ENCODE measurements at regions not wholly inside any gene's neighbourhood (a gene's known extent, or its start where the extent isn't known, plus 50 kb on each side); places are given as distances from the start of the nearest gene placed in this dataset.

- no peak overlapping the region for H3K27ac ChIP-seq (replicated peaks)
- no peak overlapping the region for H3K4me3 ChIP-seq (replicated peaks; ENCODE audit: insufficient read depth, low read length)
- TF ChIP-seq POLR2AphosphoS5 (IDR thresholded peaks at IDR 0.05; ENCODE audit: low read depth): no peak
- no peak for TF ChIP-seq SPI1 (IDR thresholded peaks at IDR 0.05; ENCODE audit: borderline replicate concordance, low read depth)
- no peak for TF ChIP-seq GABPA (IDR thresholded peaks at IDR 0.05; ENCODE audit: low read depth)
- TF ChIP-seq CTCF (IDR thresholded peaks at IDR 0.05; ENCODE audit: insufficient read depth, low read length): no peak
- no peak for TF ChIP-seq REST (IDR thresholded peaks at IDR 0.05; ENCODE audit: insufficient replicate concordance, low read depth)
- DNase-seq (ENCODE audit: low read depth in 1 of 2, low spot score in 1 of 2): no peak
- no peaks in the 10 kb centered on the region for H3K27me3 ChIP-seq (ENCODE audit: insufficient read depth, poor library complexity, severe bottlenecking)
Observed at GRCh38 chr6:11890849-11891248, 112.2 kb upstream of the ADTRP start.

GRCh38 chr6:11890209-11890608 is 111.6 kb upstream of the ADTRP start:
- no peak overlapping the region for H3K4me3 ChIP-seq (replicated peaks; ENCODE audit: insufficient read depth, low read length)
- TF ChIP-seq CTCF (IDR thresholded peaks at IDR 0.05; ENCODE audit: insufficient read depth, low read length) (no peak), GABPA (IDR thresholded peaks at IDR 0.05; ENCODE audit: low read depth) (no peak), POLR2AphosphoS5 (IDR thresholded peaks at IDR 0.05; ENCODE audit: low read depth) (no peak), SPI1 (IDR thresholded peaks at IDR 0.05; ENCODE audit: borderline replicate concordance, low read depth) (no peak), REST (IDR thresholded peaks at IDR 0.05; ENCODE audit: insufficient replicate concordance, low read depth) (no peak)
- no peak for DNase-seq (ENCODE audit: low read depth in 1 of 2, low spot score in 1 of 2)
- H3K27ac ChIP-seq (replicated peaks): no peak overlapping the region
- no peaks in the 10 kb centered on the region for H3K27me3 ChIP-seq (ENCODE audit: insufficient read depth, poor library complexity, severe bottlenecking)

GRCh38 chr6:11889572-11889971 is 111.0 kb upstream of the ADTRP start:
- H3K27me3 ChIP-seq (ENCODE audit: insufficient read depth, poor library complexity, severe bottlenecking): no peaks in the 10 kb centered on the region
- H3K27ac ChIP-seq (replicated peaks): no peak overlapping the region
- DNase-seq (ENCODE audit: low read depth in 1 of 2, low spot score in 1 of 2): no peak
- H3K4me3 ChIP-seq (replicated peaks; ENCODE audit: insufficient read depth, low read length): no peak overlapping the region
- TF ChIP-seq REST (IDR thresholded peaks at IDR 0.05; ENCODE audit: insufficient replicate concordance, low read depth) (no peak), GABPA (IDR thresholded peaks at IDR 0.05; ENCODE audit: low read depth) (no peak), SPI1 (IDR thresholded peaks at IDR 0.05; ENCODE audit: borderline replicate concordance, low read depth) (no peak), CTCF (IDR thresholded peaks at IDR 0.05; ENCODE audit: insufficient read depth, low read length) (no peak), POLR2AphosphoS5 (IDR thresholded peaks at IDR 0.05; ENCODE audit: low read depth) (no peak)

All from HL-60 (cell line).